Pons (tissue), 1 donor: ENCODE measurements at regions not wholly inside any gene's neighbourhood (a gene's known extent, or its start where the extent isn't known, plus 50 kb on each side); places are given as distances from the start of the nearest gene placed in this dataset.

Experiments used
- DNase-seq: peaks from one replicate; pipeline ENCODE4 v3.0.0-alpha.2; 2016; ENCODE audit warnings: low spot score

GRCh38 chrX:39639871-39640270, 457.9 kb downstream of the BCOR start:
- DNase-seq = no peak

GRCh38 chrX:39640866-39641265, 456.9 kb downstream of the BCOR start:
- no peak for DNase-seq

GRCh38 chrX:39642071-39642470, 455.7 kb downstream of the BCOR start:
- no peak for DNase-seq

GRCh38 chrX:39643550-39643949, 454.2 kb downstream of the BCOR start:
- DNase-seq = no peak

- no peak for DNase-seq
Observed at GRCh38 chrX:39645178-39645895, 452.4 kb downstream of the BCOR start.

GRCh38 chrX:39648548-39649254, 449.1 kb downstream of the BCOR start:
- DNase-seq = no peak

GRCh38 chrX:39650768-39651347, 446.9 kb downstream of the BCOR start:
- no peak for DNase-seq

- peak; percentile 14 for DNase-seq
Observed at GRCh38 chrX:39652336-39652735, 445.4 kb downstream of the BCOR start.

GRCh38 chrX:39653691-39654090, 444.1 kb downstream of the BCOR start:
- DNase-seq = peak; percentile 94

- DNase-seq = peak; percentile 3
Observed at GRCh38 chrX:39654183-39654925, 443.4 kb downstream of the BCOR start.

GRCh38 chrX:39654952-39655351, 442.8 kb downstream of the BCOR start:
- no peak for DNase-seq

- DNase-seq = no peak
Observed at GRCh38 chrX:39661116-39661907, 436.4 kb downstream of the BCOR start.

- no peak for DNase-seq
Observed at GRCh38 chrX:39665830-39666518, 431.8 kb downstream of the BCOR start.

- no peak for DNase-seq
Observed at GRCh38 chrX:39667191-39667590, 430.6 kb downstream of the BCOR start.

GRCh38 chrX:39667736-39668482, 429.8 kb downstream of the BCOR start:
- DNase-seq = no peak

- DNase-seq = no peak
Observed at GRCh38 chrX:39669668-39670067, 428.1 kb downstream of the BCOR start.

- no peak for DNase-seq
Observed at GRCh38 chrX:39670281-39670680, 427.5 kb downstream of the BCOR start.

- DNase-seq = no peak
Observed at GRCh38 chrX:39672405-39672804, 425.4 kb downstream of the BCOR start.

GRCh38 chrX:39674490-39675161, 423.1 kb downstream of the BCOR start:
- DNase-seq = no peak

GRCh38 chrX:39675162-39675553, 422.6 kb downstream of the BCOR start:
- no peak for DNase-seq
